Vagina (tissue), 2 donors: ENCODE measurements at regions not wholly inside any gene's neighbourhood (a gene's known extent, or its start where the extent isn't known, plus 50 kb on each side); places are given as distances from the start of the nearest gene placed in this dataset. TPM values are rescaled to one million over a fixed set of nuclear protein-coding genes. Genes with fewer than 3 reads are reported as not detected.

ENCODE experiments used
- DNase-seq, 2 donors: peaks; one replicate each; pipeline ENCODE4 v3.0.0-alpha.2; 2017; ENCODE audit errors: extremely low spot score in 2 of 2
- H3K27ac ChIP-seq: fragments of 200-600 bp; sonication (generic); one replicate; pipeline ENCODE4 v1.5.1; 2019
- H3K27me3 ChIP-seq: fragments of 200-600 bp; sonication (generic); one replicate; pipeline ENCODE4 v1.5.1; 2019
- H3K36me3 ChIP-seq, 2 donors: fragments of 200-600 bp; sonication (generic); one replicate each; pipeline ENCODE4 v1.5.1; 2017 to 2019
- H3K4me1 ChIP-seq: fragments of 200-600 bp; sonication (generic); one replicate; pipeline ENCODE4 v1.5.1; 2019
- H3K4me3 ChIP-seq, 2 donors: fragments of 200-600 bp; sonication (generic); 1 replicate in 1 of 2; 2 replicates in 1 of 2; pipeline ENCODE4 v1.5.1; 2016 to 2019
- H3K9me3 ChIP-seq: fragments of 200-600 bp; sonication (generic); one replicate; pipeline ENCODE4 v1.5.1; 2019
- CTCF ChIP-seq, 3 experiments: fragments of 450-650 bp in 2 of 3; fragments of 200-600 bp in 1 of 3; sonication (generic) in 1 of 3; IDR thresholded peaks; one replicate each; pipeline ENCODE4 v1.5.1; 2017 to 2019; ENCODE audit warnings: antibody characterized with exemption in 3 of 3, mild to moderate bottlenecking in 2 of 3, moderate library complexity in 2 of 3
- POLR2A ChIP-seq, 2 donors: fragments of 450-650 bp; IDR thresholded peaks; one replicate each; pipeline ENCODE4 v1.6.1; 2017; ENCODE audit warnings: antibody characterized with exemption in 2 of 2, mild to moderate bottlenecking in 2 of 2, moderate library complexity in 2 of 2
- POLR2AphosphoS5 ChIP-seq, 2 donors: sonication (generic); formaldehyde crosslinking; IDR thresholded peaks; one replicate each; pipeline ENCODE4 v1.9.0; 2017; ENCODE audit warnings: antibody characterized with exemption in 2 of 2, mild to moderate bottlenecking in 2 of 2, low read depth in 1 of 2; ENCODE audit not compliant: insufficient read depth in 1 of 2
- intact Hi-C: fragments of 100-400 bp; cut with DNase I; formaldehyde crosslinking; loops from one replicate; pipeline ENCODE4 v1.15.1; 2023
- microRNA-seq: library from miRNA; unstranded; fragments of <30 nt; microRNA quantifications from one replicate; pipeline ENCODE4, GENCODE V29; 2017; ENCODE audit warnings: borderline number of aligned reads, borderline replicate concordance
- small RNA-seq: library from RNA; depleted of rRNA; stranded (forward); fragments of <200 nt; gene quantifications from one replicate; pipeline ENCODE3, GENCODE V24; 2016

- no peak for TF ChIP-seq POLR2A (IDR thresholded peaks at IDR 0.05)
- TF ChIP-seq POLR2AphosphoS5 (IDR thresholded peaks at IDR 0.05; ENCODE audit: insufficient read depth in 1 of 2, low read depth in 1 of 2), result no peak
- TF ChIP-seq CTCF (IDR thresholded peaks at IDR 0.05), result no peak
- Histone ChIP-seq H3K27me3 (no peaks in the 10 kb centered on the region), H3K4me1 (no peaks in the 10 kb centered on the region), H3K9me3 (no peaks in the 10 kb centered on the region), H3K36me3 (no peaks in the 10 kb centered on the region), H3K27ac (no peak overlapping the region), H3K4me3 (no peak overlapping the region)
- peak in 1 of 2 donors; percentile 25 for DNase-seq
- intact Hi-C loops, result no loop called here
Observed at GRCh38 chr2:111712361-111712760, 171.6 kb downstream of the ANAPC1 start.

GRCh38 chr2:111712940-111713515, 171.0 kb downstream of the ANAPC1 start:
- intact Hi-C loops, result no loop called here
- peak in 1 of 2 donors; percentile 70 for DNase-seq
- no peak for TF ChIP-seq CTCF (IDR thresholded peaks at IDR 0.05)
- TF ChIP-seq POLR2A (IDR thresholded peaks at IDR 0.05), result no peak
- TF ChIP-seq POLR2AphosphoS5 (IDR thresholded peaks at IDR 0.05; ENCODE audit: insufficient read depth in 1 of 2, low read depth in 1 of 2), result no peak

GRCh38 chr2:111715987-111716904, 167.7 kb downstream of the ANAPC1 start:
- Histone ChIP-seq H3K9me3 (no peaks in the 10 kb centered on the region), H3K27ac (no peak overlapping the region), H3K4me1 (no peaks in the 10 kb centered on the region), H3K36me3 (no peaks in the 10 kb centered on the region), H3K4me3 (no peak overlapping the region), H3K27me3 (no peaks in the 10 kb centered on the region)
- peak; percentile 69 to 82 for DNase-seq
- intact Hi-C loops, result no loop called here
- TF ChIP-seq POLR2A (IDR thresholded peaks at IDR 0.05) (no peak), POLR2AphosphoS5 (IDR thresholded peaks at IDR 0.05; ENCODE audit: insufficient read depth in 1 of 2, low read depth in 1 of 2) (no peak), CTCF (IDR thresholded peaks at IDR 0.05) (no peak)

More at GRCh38 chr2:111712940-111713515, 171.0 kb downstream of the ANAPC1 start:
- no peaks in the 10 kb centered on the region for H3K9me3 ChIP-seq
- no peaks in the 10 kb centered on the region for H3K4me1 ChIP-seq
- H3K27ac ChIP-seq, result no peak overlapping the region
- H3K27me3 ChIP-seq, result no peaks in the 10 kb centered on the region
- no peaks in the 10 kb centered on the region for H3K36me3 ChIP-seq
- H3K4me3 ChIP-seq, result no peak overlapping the region

- intact Hi-C loops, result no loop called here
- DNase-seq, result peak in 1 of 2 donors; percentile 79
- no peak for TF ChIP-seq POLR2AphosphoS5 (IDR thresholded peaks at IDR 0.05; ENCODE audit: insufficient read depth in 1 of 2, low read depth in 1 of 2)
- no peak for TF ChIP-seq POLR2A (IDR thresholded peaks at IDR 0.05)
- no peak for TF ChIP-seq CTCF (IDR thresholded peaks at IDR 0.05)
Observed at GRCh38 chr2:111716905-111717775, 166.9 kb downstream of the ANAPC1 start.

More at GRCh38 chr2:111716905-111717775, 166.9 kb downstream of the ANAPC1 start:
- H3K27ac ChIP-seq, result no peak overlapping the region
- no peaks in the 10 kb centered on the region for H3K36me3 ChIP-seq
- H3K27me3 ChIP-seq, result no peaks in the 10 kb centered on the region
- H3K4me1 ChIP-seq, result no peaks in the 10 kb centered on the region
- no peaks in the 10 kb centered on the region for H3K9me3 ChIP-seq
- no peak overlapping the region for H3K4me3 ChIP-seq

Small RNA genes in the stretch of these regions (microRNA-seq; reads per million reads assigned to microRNA genes)
- not detected for gene MIR4435-2

Small RNA genes in the stretch of these regions (small RNA-seq; reads per million reads assigned to genes)
- gene MIR4435-2, result not detected
